ENCODE measurements at regions not wholly inside any gene's neighbourhood (a gene's known extent, or its start where the extent isn't known, plus 50 kb on each side); places are given as distances from the start of the nearest gene placed in this dataset.
"Not testable (repeated sequence)": the region's sequence is repeated elsewhere in the genome, so short reads cannot be mapped to it uniquely, and the experiment has no call there.

DNA sequence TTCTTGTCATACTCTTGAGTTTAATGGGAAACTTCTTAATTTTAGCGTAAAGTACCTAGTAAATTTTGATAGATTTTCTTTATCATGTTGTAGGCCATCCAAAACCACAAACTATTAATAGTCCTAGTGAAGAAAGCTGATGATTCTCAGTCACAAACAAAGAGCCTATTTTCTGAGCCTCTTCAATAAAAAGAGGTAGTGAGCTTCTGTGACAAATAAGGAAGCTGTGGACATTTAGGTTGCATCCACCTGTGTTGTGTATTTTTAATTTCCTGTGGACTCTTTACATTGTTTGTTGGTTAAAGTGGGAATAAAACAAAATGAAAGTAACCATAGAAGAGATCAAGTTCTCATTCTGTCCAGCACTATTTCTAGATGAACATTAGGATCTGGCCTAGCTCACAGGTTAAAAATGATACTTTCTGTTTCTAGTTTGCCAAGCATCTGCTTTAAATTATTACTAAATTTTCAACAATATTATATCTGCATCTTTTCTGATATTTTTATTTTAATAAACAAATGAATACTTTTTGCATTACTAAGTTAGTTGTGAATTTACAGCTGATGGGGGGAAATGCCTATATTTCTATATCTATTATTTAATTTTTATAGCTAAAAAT, 702.2 kb upstream of the ADGRL4 start:
- no peak for TF ChIP-seq CTCF (IDR thresholded peaks at IDR 0.05; ENCODE audit: borderline replicate concordance, control extremely low read depth, extremely low read depth, insufficient read depth, missing control alignments)
- no peak for DNase-seq (ENCODE audit: low spot score)
- in situ Hi-C loops (cut with MboI; ENCODE audit: low sequenced_read_pairs, unreplicated experiment), result no loop called here

- no peak for DNase-seq (ENCODE audit: low spot score)
- in situ Hi-C loops (cut with MboI; ENCODE audit: low sequenced_read_pairs, unreplicated experiment), result no loop called here
- no peak for TF ChIP-seq CTCF (IDR thresholded peaks at IDR 0.05; ENCODE audit: borderline replicate concordance, control extremely low read depth, extremely low read depth, insufficient read depth, missing control alignments)
Observed at GRCh38 chr1:79705218-79705617, 698.7 kb upstream of the ADGRL4 start.

DNA sequence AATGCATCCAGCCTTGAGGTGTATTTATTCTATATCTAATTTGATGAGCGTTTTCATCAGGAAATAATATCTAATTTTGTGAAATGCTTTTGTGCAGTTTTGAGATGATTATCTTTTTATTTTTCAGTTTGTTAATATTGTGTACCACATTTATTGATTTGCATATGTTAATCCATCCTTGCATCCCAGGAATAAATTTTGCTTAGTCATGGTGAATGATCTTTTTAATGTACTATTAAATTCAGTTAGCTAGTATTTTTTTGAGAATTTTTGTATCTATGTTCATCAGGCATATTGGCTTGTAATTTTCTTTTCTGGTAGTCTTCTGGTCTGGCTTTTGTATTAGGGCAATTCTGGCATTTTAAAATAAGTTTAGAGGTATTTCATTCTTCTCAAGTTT, 697.5 kb upstream of the ADGRL4 start:
- in situ Hi-C loops (cut with MboI; ENCODE audit: low sequenced_read_pairs, unreplicated experiment), result no loop called here
- DNase-seq (ENCODE audit: low spot score), result no peak
- TF ChIP-seq CTCF (IDR thresholded peaks at IDR 0.05; ENCODE audit: borderline replicate concordance, control extremely low read depth, extremely low read depth, insufficient read depth, missing control alignments), result no peak

GRCh38 chr1:79702336-79702999, 695.9 kb upstream of the ADGRL4 start:
- in situ Hi-C loops (cut with MboI; ENCODE audit: low sequenced_read_pairs, unreplicated experiment); DNase-seq (ENCODE audit: low spot score): not testable (repeated sequence)

DNA sequence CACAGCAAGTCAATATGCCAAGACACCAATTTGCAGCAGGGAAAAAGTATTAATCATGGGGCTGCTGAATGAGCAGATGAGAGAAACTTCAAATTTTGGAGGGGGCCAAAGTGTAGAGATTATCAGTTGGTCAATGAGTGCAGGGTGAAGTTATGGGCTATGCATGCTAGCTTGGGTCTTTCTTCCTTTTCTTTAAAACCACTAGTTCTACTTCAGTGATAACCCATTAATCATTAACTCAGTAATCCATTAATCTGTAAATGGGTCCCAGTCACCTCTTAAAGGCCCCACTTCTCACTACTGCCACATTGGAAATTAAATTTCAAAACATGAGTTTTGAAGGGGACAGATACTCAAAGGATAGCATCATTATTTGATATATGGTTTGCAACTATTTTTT, 688.6 kb upstream of the ADGRL4 start:
- in situ Hi-C loops (cut with MboI; ENCODE audit: low sequenced_read_pairs, unreplicated experiment), result no loop called here
- DNase-seq (ENCODE audit: low spot score), result no peak

GRCh38 chr1:79694241-79694640, 687.7 kb upstream of the ADGRL4 start:
- in situ Hi-C loops (cut with MboI; ENCODE audit: low sequenced_read_pairs, unreplicated experiment), result no loop called here
- TF ChIP-seq CTCF (IDR thresholded peaks at IDR 0.05; ENCODE audit: borderline replicate concordance, control extremely low read depth, extremely low read depth, insufficient read depth, missing control alignments), result no peak
- DNase-seq (ENCODE audit: low spot score), result no peak

More for the DNA sequence above, 688.6 kb upstream of the ADGRL4 start:
- no peak for TF ChIP-seq CTCF (IDR thresholded peaks at IDR 0.05; ENCODE audit: borderline replicate concordance, control extremely low read depth, extremely low read depth, insufficient read depth, missing control alignments)

DNA sequence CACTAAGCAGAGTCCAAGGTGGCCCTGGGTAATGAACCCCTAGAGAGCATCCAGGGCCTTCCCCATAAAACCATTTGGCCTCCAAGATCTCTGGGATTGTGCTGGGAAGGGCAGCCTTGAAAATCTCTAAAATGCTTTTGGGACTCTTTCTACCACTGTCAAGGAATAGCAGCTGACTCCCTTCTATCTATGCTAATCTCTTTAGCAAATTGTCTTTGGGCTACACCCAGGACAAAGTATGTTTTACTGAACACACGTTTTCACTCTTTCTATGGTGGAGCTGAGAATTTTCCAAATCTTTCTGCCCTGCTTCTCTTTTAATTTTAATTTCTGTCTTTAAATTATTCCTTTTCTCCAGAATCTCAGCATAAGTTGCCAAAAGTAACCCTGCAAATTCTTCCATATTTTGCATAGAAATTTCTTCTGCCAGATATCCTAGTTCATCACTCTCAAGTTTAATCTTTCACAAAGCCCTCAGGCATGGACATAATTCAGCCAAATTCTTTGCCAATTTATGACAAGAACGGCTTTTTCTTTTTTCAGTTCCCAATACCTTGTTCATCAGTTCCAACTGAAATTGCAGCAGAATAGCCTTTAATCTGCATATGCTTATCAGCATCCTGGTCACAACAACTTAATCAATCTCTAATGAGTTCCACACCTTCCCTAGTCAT, 687.0 kb upstream of the ADGRL4 start:
- no peak for TF ChIP-seq CTCF (IDR thresholded peaks at IDR 0.05; ENCODE audit: borderline replicate concordance, control extremely low read depth, extremely low read depth, insufficient read depth, missing control alignments)
- no peak for DNase-seq (ENCODE audit: low spot score)
- in situ Hi-C loops (cut with MboI; ENCODE audit: low sequenced_read_pairs, unreplicated experiment), result no loop called here
